Vagina (tissue), 2 donors: ENCODE measurements at regions not wholly inside any gene's neighbourhood (a gene's known extent, or its start where the extent isn't known, plus 50 kb on each side); places are given as distances from the start of the nearest gene placed in this dataset.

ENCODE experiments used
- DNase-seq, 2 donors: peaks; one replicate each; pipeline ENCODE4 v3.0.0-alpha.2; 2017; ENCODE audit errors: extremely low spot score in 2 of 2
- H3K27ac ChIP-seq: fragments of 200-600 bp; sonication (generic); one replicate; pipeline ENCODE4 v1.5.1; 2019
- H3K27me3 ChIP-seq: fragments of 200-600 bp; sonication (generic); one replicate; pipeline ENCODE4 v1.5.1; 2019
- H3K36me3 ChIP-seq, 2 donors: fragments of 200-600 bp; sonication (generic); one replicate each; pipeline ENCODE4 v1.5.1; 2017 to 2019
- H3K4me1 ChIP-seq: fragments of 200-600 bp; sonication (generic); one replicate; pipeline ENCODE4 v1.5.1; 2019
- H3K4me3 ChIP-seq, 2 donors: fragments of 200-600 bp; sonication (generic); 1 replicate in 1 of 2; 2 replicates in 1 of 2; pipeline ENCODE4 v1.5.1; 2016 to 2019
- H3K9me3 ChIP-seq: fragments of 200-600 bp; sonication (generic); one replicate; pipeline ENCODE4 v1.5.1; 2019
- POLR2A ChIP-seq, 2 donors: fragments of 450-650 bp; IDR thresholded peaks; one replicate each; pipeline ENCODE4 v1.6.1; 2017; ENCODE audit warnings: antibody characterized with exemption in 2 of 2, mild to moderate bottlenecking in 2 of 2, moderate library complexity in 2 of 2
- POLR2AphosphoS5 ChIP-seq, 2 donors: sonication (generic); formaldehyde crosslinking; IDR thresholded peaks; one replicate each; pipeline ENCODE4 v1.9.0; 2017; ENCODE audit warnings: antibody characterized with exemption in 2 of 2, mild to moderate bottlenecking in 2 of 2, low read depth in 1 of 2; ENCODE audit not compliant: insufficient read depth in 1 of 2
- intact Hi-C: fragments of 100-400 bp; cut with DNase I; formaldehyde crosslinking; loops from one replicate; pipeline ENCODE4 v1.15.1; 2023
- TF ChIP-seq, protein P1 (sequence below), 3 experiments: fragments of 450-650 bp in 2 of 3; fragments of 200-600 bp in 1 of 3; sonication (generic) in 1 of 3; IDR thresholded peaks; one replicate each; pipeline ENCODE4 v1.5.1; 2017 to 2019; ENCODE audit warnings: antibody characterized with exemption in 3 of 3, mild to moderate bottlenecking in 2 of 3, moderate library complexity in 2 of 3

DNA sequence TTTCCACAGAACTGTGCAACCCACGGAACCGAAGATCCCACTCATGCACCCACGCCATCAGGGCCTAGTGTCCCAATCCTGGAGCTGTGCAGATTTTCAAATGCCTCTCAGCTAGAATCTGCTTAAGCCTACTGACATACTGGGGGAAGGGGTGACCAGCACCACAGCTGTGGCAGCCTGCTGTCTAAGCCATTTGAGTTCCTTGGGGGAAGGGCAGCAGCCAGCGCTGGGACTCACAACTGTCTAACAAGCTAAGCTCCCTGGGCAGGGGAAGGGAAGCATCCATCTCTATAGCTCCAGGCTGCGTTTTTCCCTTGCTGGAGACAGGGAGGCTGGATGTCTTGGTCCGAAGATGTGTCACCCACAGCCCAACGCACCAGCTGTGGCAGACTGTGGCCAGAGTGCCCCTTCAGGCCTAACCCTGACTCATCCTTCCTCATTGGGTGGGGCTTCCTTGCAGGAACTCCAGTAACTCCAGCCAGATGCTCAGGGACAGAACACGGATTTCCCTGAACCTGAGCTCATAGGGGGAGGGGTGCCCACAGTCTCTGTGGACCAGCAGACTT lies 194.8 kb downstream of the CHRDL1 start:
- DNase-seq = no peak
- no peak for TF ChIP-seq POLR2A (IDR thresholded peaks at IDR 0.05)
- TF ChIP-seq, protein P1, sequence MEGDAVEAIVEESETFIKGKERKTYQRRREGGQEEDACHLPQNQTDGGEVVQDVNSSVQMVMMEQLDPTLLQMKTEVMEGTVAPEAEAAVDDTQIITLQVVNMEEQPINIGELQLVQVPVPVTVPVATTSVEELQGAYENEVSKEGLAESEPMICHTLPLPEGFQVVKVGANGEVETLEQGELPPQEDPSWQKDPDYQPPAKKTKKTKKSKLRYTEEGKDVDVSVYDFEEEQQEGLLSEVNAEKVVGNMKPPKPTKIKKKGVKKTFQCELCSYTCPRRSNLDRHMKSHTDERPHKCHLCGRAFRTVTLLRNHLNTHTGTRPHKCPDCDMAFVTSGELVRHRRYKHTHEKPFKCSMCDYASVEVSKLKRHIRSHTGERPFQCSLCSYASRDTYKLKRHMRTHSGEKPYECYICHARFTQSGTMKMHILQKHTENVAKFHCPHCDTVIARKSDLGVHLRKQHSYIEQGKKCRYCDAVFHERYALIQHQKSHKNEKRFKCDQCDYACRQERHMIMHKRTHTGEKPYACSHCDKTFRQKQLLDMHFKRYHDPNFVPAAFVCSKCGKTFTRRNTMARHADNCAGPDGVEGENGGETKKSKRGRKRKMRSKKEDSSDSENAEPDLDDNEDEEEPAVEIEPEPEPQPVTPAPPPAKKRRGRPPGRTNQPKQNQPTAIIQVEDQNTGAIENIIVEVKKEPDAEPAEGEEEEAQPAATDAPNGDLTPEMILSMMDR (IDR thresholded peaks at IDR 0.05) = no peak
- TF ChIP-seq POLR2AphosphoS5 (IDR thresholded peaks at IDR 0.05; ENCODE audit: insufficient read depth in 1 of 2, low read depth in 1 of 2) = no peak
- Histone ChIP-seq H3K4me1 (no peaks in the 10 kb centered on the region), H3K4me3 (no peak overlapping the region), H3K27me3 (no peaks in the 10 kb centered on the region), H3K36me3 (no peaks in the 10 kb centered on the region), H3K9me3 (no peaks in the 10 kb centered on the region), H3K27ac (no peak overlapping the region)
- intact Hi-C loops = no loop called here

DNA sequence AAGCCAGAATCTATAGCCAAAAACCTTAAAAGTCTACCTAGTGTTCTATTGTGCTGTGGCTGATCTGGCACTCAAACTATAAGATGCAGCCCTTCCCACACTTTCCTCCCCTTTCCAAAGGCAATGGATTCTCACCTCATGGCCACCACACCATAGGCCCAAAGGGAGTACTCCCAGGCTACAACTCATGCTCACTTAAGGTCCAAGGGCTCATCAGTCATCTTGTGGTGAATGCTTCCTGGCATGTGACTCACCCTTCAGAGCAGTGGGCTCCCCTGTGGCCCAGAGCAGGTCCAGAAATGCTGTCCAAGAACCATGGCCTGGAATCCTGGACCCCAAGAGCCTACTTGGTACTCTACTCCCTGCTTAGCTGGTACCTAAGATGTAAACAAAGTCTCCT lies 181.0 kb downstream of the CHRDL1 start:
- H3K36me3 ChIP-seq = no peaks in the 10 kb centered on the region
- H3K9me3 ChIP-seq = no peaks in the 10 kb centered on the region
- DNase-seq = no peak
- intact Hi-C loops = no loop called here
- no peak overlapping the region for H3K4me3 ChIP-seq
- H3K27ac ChIP-seq = no peak overlapping the region
- TF ChIP-seq, protein P1 (IDR thresholded peaks at IDR 0.05) = no peak
- TF ChIP-seq POLR2A (IDR thresholded peaks at IDR 0.05) (no peak), POLR2AphosphoS5 (IDR thresholded peaks at IDR 0.05; ENCODE audit: insufficient read depth in 1 of 2, low read depth in 1 of 2) (no peak)
- no peaks in the 10 kb centered on the region for H3K4me1 ChIP-seq
- H3K27me3 ChIP-seq = no peaks in the 10 kb centered on the region
